KMS-11 (cell line): ENCODE measurements at regions not wholly inside any gene's neighbourhood (a gene's known extent, or its start where the extent isn't known, plus 50 kb on each side); places are given as distances from the start of the nearest gene placed in this dataset.

ENCODE experiments used
- H2AFZ ChIP-seq: fragments of 200-600 bp; sonication (generic); 2 replicates; pipeline ENCODE4 v1.6.1; 2016; ENCODE audit warnings: antibody characterized with exemption, mixed run types, low read depth
- H3K27ac ChIP-seq: fragments of 200-600 bp; sonication (generic); 2 replicates; pipeline ENCODE4 v1.6.1; 2016; ENCODE audit warnings: mild to moderate bottlenecking, mixed run types
- H3K27me3 ChIP-seq: fragments of 200-600 bp; sonication (generic); 2 replicates; pipeline ENCODE4 v1.6.1; 2017; ENCODE audit warnings: mild to moderate bottlenecking, low read depth, mixed run types, moderate library complexity; ENCODE audit not compliant: insufficient read depth
- H3K36me3 ChIP-seq: fragments of 200-600 bp; sonication (generic); 2 replicates; pipeline ENCODE4 v1.6.1; 2017; ENCODE audit warnings: mild to moderate bottlenecking, mixed run types; ENCODE audit not compliant: insufficient read depth
- H3K4me1 ChIP-seq: fragments of 200-600 bp; sonication (generic); 2 replicates; pipeline ENCODE4 v1.6.1; 2016; ENCODE audit warnings: mild to moderate bottlenecking, low read depth, mixed run types; ENCODE audit not compliant: poor library complexity, severe bottlenecking
- H3K4me2 ChIP-seq: fragments of 200-600 bp; sonication (generic); 2 replicates; pipeline ENCODE4 v1.7.0; 2016; ENCODE audit warnings: mild to moderate bottlenecking, mixed run types
- H3K4me3 ChIP-seq: fragments of 200-600 bp; sonication (generic); IDR thresholded peaks from 2 replicates; pipeline ENCODE4 v1.6.1; 2017; ENCODE audit warnings: low read depth, low read length, mixed read lengths; ENCODE audit not compliant: insufficient read depth
- H3K79me2 ChIP-seq: fragments of 200-600 bp; sonication (generic); 2 replicates; pipeline ENCODE4 v1.6.1; 2016; ENCODE audit warnings: low read depth, mixed run types; ENCODE audit not compliant: insufficient read depth
- H3K9ac ChIP-seq: fragments of 200-600 bp; sonication (generic); 2 replicates; pipeline ENCODE4 v1.6.1; 2016; ENCODE audit warnings: mild to moderate bottlenecking, mixed run types
- H4K20me1 ChIP-seq: fragments of 200-600 bp; sonication (generic); 2 replicates; pipeline ENCODE4 v1.6.1; 2016; ENCODE audit warnings: mild to moderate bottlenecking, mixed run types; ENCODE audit not compliant: insufficient read depth
- TF ChIP-seq, protein P1 (sequence below): fragments of 200-600 bp; sonication (generic); conservative IDR thresholded peaks from 2 replicates; pipeline ENCODE4 v1.6.1; 2017; ENCODE audit warnings: low read depth, mild to moderate bottlenecking, antibody characterized with exemption, low read length, moderate library complexity, mixed read lengths

DNA sequence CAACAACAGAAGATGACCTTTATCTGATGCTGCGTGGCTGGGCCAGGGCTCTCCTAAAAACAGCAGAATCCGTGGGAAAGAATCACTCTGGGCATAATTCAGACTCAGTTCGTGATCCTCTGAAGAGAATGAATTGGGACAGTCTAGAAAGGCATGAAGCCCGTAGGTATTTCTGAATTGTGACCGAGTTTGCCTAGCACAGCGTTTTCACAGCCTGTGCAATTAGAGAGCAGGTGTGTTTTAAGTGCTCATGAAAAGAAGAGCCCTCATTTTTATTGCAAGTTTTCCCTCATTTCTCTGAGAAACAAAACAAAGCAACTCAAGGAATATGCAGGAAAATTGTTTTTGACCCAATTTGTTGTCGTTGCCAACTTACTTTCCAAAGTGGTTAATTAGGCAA is 366.2 kb downstream of the WDR11 start:
- peak overlapping the region; percentile 53; the same call in 1 of the 2 replicates for H3K9ac ChIP-seq
- no peaks in the 10 kb centered on the region for H3K79me2 ChIP-seq
- H3K4me2 ChIP-seq: peak overlapping the region; percentile 86
- no peaks in the 10 kb centered on the region for H4K20me1 ChIP-seq
- H3K4me3 ChIP-seq: no peak overlapping the region
- peak overlapping the region; percentile 43 for H2AFZ ChIP-seq
- TF ChIP-seq, protein P1, sequence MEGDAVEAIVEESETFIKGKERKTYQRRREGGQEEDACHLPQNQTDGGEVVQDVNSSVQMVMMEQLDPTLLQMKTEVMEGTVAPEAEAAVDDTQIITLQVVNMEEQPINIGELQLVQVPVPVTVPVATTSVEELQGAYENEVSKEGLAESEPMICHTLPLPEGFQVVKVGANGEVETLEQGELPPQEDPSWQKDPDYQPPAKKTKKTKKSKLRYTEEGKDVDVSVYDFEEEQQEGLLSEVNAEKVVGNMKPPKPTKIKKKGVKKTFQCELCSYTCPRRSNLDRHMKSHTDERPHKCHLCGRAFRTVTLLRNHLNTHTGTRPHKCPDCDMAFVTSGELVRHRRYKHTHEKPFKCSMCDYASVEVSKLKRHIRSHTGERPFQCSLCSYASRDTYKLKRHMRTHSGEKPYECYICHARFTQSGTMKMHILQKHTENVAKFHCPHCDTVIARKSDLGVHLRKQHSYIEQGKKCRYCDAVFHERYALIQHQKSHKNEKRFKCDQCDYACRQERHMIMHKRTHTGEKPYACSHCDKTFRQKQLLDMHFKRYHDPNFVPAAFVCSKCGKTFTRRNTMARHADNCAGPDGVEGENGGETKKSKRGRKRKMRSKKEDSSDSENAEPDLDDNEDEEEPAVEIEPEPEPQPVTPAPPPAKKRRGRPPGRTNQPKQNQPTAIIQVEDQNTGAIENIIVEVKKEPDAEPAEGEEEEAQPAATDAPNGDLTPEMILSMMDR: peak; percentile 24; the same call in 1 of the 2 replicates
- H3K4me1 ChIP-seq: peaks cover 44% of the 10 kb centered on the region
- H3K27me3 ChIP-seq: no peaks in the 10 kb centered on the region
- H3K36me3 ChIP-seq: no peaks in the 10 kb centered on the region
- H3K27ac ChIP-seq: peak overlapping the region; percentile 84

DNA sequence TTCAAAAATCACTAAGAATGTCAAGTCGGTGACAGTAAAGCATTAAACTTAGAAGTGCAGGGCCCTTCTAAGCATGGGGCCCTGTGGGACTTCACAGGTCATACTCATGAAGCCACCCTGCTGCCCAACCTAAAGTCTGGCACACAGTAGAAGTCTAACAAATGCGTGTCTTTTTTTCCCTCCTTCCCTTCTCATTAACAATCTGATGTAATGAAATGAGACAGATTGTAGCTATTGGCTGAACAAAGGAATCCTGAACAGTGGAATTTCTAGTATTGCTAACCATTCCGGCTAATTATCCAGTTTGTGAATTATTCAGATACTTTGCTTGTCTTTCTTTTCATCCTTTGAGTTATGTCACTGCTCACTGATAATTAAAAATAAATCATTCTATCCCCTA is 369.9 kb downstream of the WDR11 start:
- no peaks in the 10 kb centered on the region for H3K27me3 ChIP-seq
- H3K79me2 ChIP-seq: no peaks in the 10 kb centered on the region
- TF ChIP-seq, protein P1: no peak
- H3K27ac ChIP-seq: no peak overlapping the region
- H3K36me3 ChIP-seq: no peaks in the 10 kb centered on the region
- no peaks in the 10 kb centered on the region for H4K20me1 ChIP-seq
- no peak overlapping the region for H3K9ac ChIP-seq
- no peak overlapping the region for H3K4me2 ChIP-seq
- H3K4me3 ChIP-seq: no peak overlapping the region
- no peak overlapping the region for H2AFZ ChIP-seq
- H3K4me1 ChIP-seq: peaks cover 31% of the 10 kb centered on the region

DNA sequence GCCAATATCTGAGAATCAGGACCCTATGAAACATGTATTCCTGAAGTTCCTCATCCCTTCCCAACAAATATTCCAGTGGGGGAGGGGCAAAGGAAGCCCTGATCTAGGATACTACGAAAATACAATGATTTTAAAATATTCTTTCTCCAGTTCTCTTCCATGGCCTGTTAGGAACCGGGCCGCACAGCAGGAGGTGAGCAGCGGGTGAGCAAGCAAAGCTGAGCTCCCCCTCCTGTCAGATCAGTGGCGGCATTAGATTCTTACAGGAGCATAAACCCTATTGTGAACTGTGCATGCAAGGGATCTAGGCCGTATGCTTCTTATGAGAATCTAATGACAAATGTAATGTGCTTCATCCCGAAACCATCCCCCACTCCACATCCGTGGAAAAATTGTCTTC is 370.8 kb downstream of the WDR11 start:
- Histone ChIP-seq H3K4me1 (peaks cover 22% of the 10 kb centered on the region), H3K4me2 (no peak overlapping the region), H4K20me1 (no peaks in the 10 kb centered on the region), H3K4me3 (no peak overlapping the region), H3K36me3 (no peaks in the 10 kb centered on the region), H3K27ac (no peak overlapping the region), H3K79me2 (no peaks in the 10 kb centered on the region), H3K9ac (no peak overlapping the region), H3K27me3 (no peaks in the 10 kb centered on the region), H2AFZ (no peak overlapping the region)
- TF ChIP-seq, protein P1: no peak

DNA sequence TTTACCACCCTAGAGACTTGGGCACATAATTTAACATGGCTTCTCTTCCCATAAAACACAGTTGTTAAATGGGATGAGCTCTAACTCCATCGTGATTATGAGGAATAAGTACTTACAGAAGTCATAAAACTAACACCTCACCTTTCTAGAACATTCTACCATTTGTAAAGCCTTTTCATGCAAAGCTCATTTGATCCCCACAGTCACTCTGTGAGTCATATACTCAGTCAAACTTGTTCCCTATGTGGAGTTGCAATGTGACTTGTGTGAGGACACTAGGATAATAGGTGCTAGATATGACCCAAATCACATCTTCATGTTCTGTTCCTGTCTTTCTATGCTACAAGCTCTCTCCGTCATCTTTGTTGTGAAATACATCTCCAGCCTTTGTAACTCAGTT is 371.7 kb downstream of the WDR11 start:
- Histone ChIP-seq H3K79me2 (no peaks in the 10 kb centered on the region), H3K36me3 (no peaks in the 10 kb centered on the region), H4K20me1 (no peaks in the 10 kb centered on the region), H3K27ac (no peak overlapping the region), H2AFZ (no peak overlapping the region), H3K27me3 (no peaks in the 10 kb centered on the region), H3K9ac (no peak overlapping the region), H3K4me2 (no peak overlapping the region), H3K4me3 (no peak overlapping the region), H3K4me1 (peaks cover 15% of the 10 kb centered on the region)
- TF ChIP-seq, protein P1: no peak
